SU-DHL-6 (cell line): ENCODE measurements at regions not wholly inside any gene's neighbourhood (a gene's known extent, or its start where the extent isn't known, plus 50 kb on each side); places are given as distances from the start of the nearest gene placed in this dataset.

Experiments
- CTCF ChIP-seq: fragments of 200-600 bp; sonication (generic); IDR thresholded peaks from one replicate; pipeline ENCODE4 v1.5.1; 2017; ENCODE audit warnings: antibody characterized with exemption, mild to moderate bottlenecking, low read length, moderate library complexity; ENCODE audit not compliant: insufficient read depth, poor library complexity, severe bottlenecking
- EZH2phosphoT487 ChIP-seq: fragments of 200-600 bp; sonication (generic), shearing (Covaris generic); conservative IDR thresholded peaks from 2 replicates; pipeline ENCODE4 v1.6.1; 2018; ENCODE audit warnings: mild to moderate bottlenecking, antibody characterized with exemption, low read length, moderate library complexity, mixed read lengths

- TF ChIP-seq CTCF = no peak
- TF ChIP-seq EZH2phosphoT487 = no peak
These were observed 1870.9 kb downstream of the ARAP2 start for GRCh38 chr4:34373456-34373855.
